HG03025 (cell line): ENCODE measurements at regions not wholly inside any gene's neighbourhood (a gene's known extent, or its start where the extent isn't known, plus 50 kb on each side); places are given as distances from the start of the nearest gene placed in this dataset.
"Not testable (repeated sequence)": the region's sequence is repeated elsewhere in the genome, so short reads cannot be mapped to it uniquely, and the experiment has no call there.

Experiments
- ATAC-seq: cut with Tn5 transposase; IDR thresholded peaks from one replicate; pipeline ENCODE4 v1.9.1; 2021; ENCODE audit warnings: mild to moderate bottlenecking, moderate library complexity; ENCODE audit not compliant: unreplicated experiment, low FRiP score

DNA sequence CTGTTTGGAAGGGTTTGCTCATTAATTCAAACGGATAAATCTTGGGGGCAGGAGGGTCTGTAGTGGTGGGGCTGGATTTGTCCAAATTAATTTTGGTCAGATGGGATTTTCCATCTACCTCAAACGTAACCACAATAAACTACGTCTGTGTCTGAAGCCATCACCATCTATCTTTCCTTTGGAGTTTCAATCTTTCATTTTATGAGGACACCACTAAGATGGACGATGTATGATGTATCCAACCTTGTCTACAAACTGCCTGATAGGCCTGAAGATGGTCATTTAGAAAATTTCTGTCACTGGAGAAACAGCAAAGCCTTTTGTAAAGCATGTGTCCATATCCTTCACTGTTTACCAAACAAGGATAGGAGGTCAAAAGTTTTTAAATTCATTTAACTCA, 138.6 kb upstream of the MARCKS start:
- no peak for ATAC-seq

DNA sequence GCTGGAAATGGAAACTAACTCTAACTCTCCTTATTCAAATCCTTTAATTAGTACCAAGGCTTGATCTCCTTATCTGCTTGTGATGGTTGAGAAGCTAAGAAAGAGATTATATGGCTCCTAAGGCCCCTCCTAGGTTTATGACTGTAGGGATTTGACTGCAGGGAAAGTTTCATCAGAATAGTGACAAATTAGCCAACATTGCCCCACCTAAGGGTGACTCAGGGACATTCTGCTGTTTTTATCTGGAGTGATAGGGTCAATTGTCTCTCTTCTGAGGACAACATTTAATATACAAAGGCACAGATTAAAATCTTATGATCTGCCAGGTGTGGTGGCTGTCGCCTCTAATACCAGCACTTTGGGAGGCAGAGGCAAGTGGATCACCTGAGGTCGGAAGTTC, 138.1 kb upstream of the MARCKS start:
- ATAC-seq, result no peak

DNA sequence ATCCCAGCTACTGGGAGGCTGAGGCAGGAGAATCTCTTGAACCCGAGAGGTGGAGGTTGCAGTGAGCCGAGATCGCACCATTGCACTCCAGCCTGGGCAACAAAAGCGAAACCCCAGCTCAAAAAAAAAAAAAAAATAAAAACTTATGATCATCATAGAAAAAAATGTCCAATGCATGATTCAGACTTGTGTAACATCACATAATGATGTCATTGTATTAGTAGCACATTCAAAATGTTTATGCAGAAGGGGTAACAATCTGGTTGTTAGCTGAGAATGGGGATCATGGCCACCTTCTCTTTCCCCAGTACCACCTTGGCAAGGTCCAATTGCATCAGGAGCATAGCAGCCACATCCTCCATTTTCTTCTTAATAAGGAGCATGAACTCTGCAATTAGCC, 137.6 kb upstream of the MARCKS start:
- ATAC-seq, result no peak

DNA sequence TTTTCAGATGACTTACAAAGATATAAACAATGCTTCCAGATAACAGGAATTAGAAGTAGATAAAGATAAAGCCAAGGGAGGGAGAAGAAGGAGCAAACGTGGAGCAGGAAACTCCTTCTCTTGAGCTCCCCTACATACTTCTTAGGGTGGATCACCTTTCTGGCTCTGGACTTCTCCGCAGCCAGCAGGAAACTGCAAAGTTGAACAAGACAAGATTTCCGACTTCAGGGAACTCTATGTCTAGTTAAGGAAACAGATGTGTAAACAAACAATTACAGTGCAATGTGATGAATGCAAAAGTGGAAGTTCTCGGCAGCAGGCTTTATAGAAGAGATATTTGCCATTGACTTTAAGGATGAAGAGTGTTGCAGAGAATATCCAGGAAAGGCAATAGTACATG, 134.0 kb upstream of the MARCKS start:
- ATAC-seq, result no peak

DNA sequence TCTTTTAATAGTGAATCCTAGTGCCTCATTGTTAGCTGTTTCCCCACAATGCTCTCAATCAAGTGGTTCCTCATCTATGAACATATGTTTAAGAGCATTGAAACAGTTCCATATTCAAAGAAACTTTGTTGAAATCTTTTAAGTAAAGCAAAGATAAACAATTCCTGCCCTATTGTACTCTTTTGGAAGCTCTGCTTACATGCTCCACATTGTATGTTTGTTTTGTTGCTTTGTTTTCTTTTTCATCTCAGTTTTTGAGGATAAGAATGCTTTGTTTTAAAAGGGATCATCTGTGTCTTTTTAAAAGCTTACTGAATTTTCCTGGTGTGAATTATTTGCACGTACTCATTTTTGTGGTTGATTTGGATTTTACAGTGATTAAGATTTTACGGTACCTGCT, 132.2 kb upstream of the MARCKS start:
- ATAC-seq, result not testable (repeated sequence)

DNA sequence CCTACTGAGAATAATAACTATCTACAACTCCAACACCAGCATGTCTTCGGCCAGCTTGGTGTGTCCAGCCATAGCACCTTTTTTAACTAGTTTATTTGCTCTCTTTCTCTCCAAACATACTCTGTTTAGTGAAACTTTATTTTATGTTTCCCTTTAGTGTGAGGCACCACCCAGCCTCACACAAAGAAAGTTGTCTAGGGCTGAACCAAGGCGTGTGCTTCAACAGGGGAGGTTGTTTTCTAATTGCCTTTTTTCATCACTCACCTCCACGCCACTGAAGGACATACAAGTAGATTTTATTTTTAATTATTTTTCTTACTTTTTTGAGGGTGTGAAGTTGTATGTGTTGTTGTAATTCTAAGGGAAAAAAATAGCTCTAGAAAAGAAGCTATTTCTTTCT, 125.6 kb upstream of the MARCKS start:
- no peak for ATAC-seq

DNA sequence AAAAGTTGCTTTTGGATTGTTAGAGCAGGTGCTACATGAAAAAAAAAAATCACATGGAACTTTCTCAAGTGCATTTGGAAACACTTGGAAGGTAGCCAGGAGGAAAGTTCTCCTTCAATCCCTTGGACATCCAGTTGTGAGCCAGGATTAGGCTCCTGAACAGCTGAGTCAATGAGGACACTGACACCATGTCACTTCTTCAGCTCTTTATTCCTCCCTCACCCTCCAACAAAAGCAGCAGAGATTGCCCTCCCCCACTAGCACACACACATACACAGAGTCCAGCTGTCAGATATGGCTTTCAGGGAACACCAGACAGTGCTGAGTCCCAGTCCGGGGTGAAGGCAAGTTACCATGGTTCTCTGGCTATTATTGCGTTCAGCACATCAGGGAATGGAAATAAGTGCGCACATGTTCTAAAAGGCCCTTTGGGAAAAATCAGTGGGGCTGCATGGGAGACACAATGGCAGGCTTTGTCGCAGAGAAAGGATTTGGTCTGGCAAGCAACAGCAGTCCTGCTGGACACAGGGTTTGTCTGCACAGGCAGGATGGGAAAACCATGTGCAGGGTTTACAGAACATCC, 124.7 kb upstream of the MARCKS start:
- no peak for ATAC-seq

DNA sequence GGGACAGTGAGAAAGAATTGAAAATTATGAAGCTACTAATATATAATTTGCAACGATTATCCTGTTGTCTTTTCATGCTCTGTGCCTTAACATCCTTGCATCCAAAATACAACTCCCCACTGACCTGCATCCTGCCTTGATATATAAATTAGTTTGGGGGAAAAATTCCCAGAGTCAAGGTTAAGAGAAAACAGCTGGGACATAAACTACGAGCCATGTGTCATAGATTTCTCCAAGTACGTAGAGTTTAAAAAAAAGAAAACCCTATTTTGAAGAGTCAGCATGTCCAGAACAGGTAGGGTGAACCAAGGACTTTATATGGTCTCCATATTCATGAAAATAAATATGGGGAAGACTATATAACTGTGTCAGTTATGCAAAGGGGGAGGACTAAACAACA, 123.8 kb upstream of the MARCKS start:
- no peak for ATAC-seq

DNA sequence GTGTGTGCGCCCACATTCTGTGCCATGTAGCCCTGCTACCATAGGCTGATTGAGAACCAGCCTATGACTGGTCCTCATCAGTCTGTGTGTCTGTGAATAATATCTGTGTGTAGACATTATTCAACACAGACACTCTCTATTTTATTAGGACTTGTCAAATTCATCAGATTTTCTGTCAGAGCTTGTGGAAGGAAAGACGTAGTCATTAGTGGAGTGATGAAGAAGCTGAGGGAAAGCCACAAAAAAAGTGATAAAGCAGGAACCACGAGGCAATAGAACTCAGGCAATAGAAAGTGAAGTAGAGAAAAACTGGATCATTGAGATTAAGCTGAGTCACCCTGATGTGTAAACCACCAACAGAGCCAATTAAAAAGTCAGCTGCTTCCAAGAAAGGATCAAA, 122.2 kb upstream of the MARCKS start:
- no peak for ATAC-seq

DNA sequence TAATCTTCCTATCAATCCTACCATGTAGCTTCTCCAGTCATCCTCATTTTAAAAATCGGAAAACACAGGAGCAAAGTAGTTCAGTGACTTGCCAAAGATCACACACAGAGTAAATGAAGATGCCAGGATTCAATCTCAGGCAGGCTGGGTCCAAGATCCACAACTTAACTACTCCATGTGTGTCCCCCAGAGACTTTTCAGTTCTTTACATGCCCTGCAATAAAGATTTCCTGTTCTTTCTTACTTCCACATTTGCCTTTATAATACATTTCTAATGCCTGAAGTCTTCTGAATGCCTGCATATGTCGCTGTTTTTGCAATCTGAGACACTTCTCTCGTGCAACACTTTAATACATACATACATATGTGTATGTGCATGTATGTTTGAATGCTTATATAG, 121.7 kb upstream of the MARCKS start:
- ATAC-seq, result no peak

DNA sequence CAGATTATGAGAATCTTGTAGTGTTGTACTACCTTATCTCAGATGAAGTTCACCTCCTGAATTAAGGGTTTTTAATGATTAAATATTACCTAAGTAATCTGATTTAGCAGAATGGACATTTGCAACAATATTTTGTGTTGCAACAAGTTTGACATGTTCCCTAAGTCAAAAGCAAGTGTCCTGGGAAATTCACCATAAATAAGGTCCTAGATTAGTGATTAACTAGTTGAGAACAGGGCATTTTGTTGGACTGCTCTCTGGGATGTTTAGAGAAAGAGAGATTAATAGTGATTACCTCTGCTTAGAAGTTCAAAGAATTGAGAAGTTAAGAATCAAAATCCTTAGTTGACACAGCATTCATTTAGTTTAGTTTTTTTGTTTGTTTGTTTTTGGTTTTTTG, 120.2 kb upstream of the MARCKS start:
- no peak for ATAC-seq

DNA sequence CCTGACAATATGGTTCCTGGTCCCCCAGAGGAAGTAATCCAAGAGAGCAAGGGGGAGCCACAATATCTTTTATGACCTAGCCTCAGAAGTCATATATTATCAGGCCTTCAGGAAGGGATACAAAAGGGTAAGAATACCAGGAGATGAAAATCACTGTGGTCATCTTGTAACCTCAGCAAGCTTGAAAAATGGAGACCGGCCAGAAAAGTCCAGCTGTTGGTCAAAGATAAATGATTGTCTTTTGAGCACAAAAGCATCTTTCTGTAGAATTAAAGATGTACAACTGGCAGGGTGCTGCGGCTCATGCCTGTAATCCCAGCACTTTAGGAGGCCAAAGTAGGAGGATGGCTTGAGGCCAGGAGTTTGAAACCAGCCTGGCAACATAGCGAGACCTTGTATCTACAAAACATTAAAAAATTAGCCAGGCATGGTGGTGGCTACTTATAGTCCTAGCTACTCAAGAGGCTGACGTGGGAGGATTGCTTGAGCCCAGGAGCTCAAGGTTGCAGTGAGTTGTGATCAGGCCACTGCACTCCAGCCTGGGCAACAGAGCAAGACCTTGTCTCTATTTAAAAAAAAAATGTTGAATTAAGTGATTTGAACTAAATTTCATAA, 118.0 kb upstream of the MARCKS start:
- ATAC-seq, result no peak

DNA sequence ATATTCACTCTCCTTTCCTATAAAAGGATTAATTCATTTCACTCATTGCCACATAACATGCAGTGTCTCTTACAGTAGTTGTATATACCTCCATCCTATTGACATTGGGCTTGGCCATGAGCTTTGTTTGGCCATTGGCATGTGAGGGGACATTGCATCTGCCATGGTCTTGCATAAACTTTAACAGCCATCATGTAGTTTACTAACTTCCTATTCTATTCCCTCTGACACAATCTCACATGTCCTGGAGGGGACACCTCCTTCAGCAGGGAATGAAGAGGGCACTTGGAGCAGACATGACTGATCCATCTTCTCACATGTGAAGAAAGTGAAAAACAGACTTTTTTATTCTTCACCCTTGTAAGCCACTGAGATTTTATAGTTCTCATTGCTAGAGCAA, 115.5 kb upstream of the MARCKS start:
- no peak for ATAC-seq

DNA sequence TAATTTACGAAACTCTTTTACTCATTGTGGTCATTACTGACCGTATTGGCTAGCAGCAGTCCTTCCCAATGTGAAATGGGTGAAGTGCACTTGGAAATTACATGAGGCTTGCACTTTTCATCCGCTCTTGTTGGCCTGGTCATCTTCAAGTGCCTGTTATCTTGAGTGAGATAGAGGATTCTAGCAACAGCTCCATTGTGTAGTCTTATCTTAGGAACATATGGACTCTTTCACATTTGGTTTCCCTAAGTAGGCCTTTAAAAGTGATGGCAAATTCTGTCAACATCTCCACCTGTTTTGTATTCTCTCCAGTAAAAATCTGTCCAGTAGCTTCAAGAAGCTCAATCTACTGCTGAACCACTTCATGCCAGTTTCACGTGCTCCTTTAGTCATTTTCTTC, 114.8 kb upstream of the MARCKS start:
- ATAC-seq, result no peak

DNA sequence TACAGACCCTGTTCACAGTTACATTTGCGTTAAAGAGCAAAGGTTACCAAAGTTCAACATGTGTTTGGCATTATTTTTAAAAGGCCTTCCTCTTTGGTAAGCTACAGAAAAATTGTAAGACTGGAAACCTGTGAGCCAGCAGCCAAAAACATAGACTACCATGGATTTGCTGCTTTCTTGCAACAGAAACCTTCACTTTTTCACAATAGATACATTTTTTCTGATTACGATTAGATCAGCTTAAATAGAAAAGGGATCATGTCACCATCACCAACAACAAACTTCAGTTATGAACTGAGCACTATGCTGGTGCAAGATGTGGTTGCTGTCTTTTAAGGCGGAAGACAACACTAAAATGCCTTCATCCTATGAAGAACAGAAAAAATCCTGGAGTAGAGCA, 112.3 kb upstream of the MARCKS start:
- ATAC-seq, result no peak

DNA sequence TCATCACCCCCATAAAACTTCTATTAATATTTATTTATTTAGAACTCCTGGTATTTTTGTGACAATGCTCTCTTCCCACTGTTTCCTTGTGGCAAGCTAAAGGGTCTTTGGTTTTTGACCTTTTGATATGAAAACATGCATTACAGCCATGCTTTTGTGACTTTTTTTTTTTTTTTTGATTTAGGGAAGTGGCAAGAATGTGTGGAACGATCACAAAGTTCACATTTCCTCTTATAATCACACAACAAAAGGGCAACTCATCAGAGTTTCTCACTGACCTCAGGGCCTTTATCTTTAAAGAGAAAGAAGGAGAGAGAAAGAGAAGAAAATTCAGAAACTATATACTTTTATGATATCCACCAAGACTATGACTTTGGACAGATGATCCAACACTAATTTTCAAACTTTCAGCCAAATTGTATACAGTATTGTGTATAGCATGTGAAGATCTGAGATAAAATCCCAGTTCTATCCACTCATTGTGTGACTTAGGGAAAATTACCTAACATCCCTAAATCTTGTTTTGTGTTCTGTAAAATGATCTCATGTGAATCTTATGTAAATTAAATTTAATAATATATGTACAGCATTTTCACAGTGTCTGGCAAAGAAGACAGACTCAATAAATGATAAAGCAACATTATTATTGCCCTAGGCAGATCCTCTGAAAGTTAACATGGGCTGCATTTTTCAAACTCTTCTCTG, 106.8 kb upstream of the MARCKS start:
- no peak for ATAC-seq

DNA sequence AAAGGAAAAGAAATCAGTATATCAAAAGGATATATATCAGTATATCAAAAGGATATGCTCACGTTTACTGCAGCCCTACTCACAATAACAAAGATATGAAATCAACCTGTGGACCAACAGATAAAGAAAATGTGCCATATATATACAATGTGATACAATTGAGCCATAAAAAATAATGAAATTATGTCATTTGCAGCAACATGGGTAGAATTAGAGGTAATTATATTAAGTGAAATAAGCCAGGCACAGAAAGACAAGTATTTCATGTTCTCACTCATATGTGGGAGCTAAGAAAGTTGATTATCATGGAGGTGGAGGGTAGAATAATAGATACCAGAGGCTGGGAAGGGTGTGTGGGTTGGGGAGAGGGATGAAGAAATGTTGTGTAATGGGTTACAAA, 102.9 kb upstream of the MARCKS start:
- no peak for ATAC-seq

DNA sequence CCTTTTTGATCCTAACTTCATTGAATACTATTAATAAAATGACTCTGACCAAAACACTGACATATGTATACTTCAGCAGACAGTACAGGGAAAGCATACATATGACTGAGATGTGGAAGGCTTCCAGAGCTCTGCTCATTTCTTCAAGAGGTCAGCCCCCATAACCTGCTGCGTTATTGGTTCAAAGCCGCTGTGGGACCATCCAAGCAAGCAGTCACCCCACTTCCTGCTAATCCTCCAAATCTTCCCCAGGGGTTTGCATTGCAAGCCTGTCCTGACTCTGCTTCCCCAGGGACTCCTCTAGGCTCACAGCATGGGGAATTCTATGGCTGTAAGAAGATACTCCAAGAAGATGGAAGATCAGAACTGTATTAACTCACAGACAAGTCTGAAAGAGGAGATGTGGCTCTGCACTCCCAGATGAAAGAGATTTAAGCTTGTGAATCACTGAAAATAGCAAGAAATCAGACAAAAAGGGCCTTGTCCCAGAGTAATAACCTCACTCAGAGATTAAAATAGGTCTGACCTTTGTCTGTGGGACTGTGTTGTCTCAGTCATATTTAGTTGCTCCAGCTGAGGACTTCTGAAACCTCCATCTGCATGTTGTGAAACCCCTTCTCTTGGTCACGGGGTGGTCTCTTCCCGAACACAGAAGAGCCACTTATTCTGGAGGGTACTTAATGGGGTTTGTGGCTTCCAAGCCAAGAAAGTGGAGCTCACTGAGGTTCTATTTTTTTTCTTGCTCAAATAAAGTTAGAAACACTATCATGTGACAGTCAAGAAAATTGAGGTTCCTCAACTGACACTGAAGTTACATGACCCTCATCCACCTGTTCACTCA, 101.5 kb upstream of the MARCKS start:
- ATAC-seq, result peak; percentile 95

DNA sequence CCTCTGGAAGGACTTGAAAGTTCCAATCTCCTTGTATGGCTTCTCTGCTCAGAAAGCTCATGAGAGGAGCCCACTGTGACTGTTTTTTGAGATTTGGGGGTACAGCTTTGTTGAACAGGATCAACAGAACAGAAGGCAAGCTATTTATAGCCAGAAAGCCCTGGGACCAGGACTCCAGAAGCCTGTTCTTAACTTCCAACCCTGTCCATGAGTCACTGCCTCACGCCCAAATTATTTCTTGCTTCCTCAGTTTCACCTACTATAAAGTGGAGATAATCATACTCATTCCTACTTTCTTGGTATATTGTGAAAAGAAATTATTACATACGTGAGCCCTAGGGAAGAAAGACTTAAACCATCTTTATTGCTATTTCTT, 100.9 kb upstream of the MARCKS start:
- no peak for ATAC-seq

DNA sequence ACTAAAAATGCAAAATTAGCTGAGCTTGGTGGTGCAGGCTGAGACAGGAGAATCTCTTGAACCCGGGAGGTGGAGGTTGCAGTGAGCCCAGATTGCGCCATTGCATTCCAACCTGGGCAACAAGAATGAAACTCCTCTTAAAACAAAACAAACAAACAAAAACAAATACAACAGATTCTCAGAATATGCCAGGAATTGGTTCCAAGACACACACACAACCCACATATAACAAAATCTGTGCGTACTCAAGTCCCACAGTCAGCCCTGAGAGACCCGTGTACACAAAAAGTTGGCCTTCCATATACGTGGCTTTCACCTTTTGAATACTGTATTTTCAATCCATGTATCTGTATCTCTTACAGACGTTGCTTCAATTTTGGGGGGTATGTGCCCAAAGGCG, 98.9 kb upstream of the MARCKS start:
- no peak for ATAC-seq

DNA sequence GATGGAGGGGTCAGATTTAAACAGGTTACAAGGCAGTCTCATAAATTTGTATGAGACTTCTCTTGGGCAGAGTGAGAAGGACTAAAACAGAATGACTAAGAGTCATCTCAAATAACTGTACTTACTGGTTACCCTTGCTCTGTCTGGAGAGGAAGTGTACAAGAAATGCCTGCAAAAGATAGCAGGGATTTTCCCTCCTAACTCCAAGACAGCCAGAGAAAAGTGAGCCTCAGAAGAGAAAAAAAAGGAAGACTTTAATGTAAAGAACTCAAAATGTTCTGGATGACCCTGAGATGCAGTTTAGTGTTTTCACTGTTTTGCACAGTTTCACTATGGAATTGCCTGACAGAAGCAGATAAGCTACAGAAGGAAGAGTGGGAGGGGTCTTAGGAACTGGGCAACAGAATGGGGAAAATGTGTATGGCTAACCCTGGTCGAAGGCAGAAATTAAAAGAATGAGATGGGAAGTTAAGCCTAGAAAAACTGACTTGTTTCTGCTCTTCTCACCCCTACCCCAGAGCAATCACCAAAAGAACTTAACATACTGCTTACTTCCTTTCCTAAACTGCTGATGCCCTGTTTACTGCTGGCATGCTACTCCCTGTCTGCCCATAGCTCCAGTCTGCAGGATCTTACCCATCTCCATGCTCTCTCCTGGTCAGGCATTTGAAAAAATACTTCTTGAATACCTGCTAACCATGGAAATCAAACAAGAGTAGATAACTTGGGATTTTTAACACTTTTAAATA, 98.1 kb upstream of the MARCKS start:
- ATAC-seq, result no peak
